K562 (cell line): ENCODE measurements at regions not wholly inside any gene's neighbourhood (a gene's known extent, or its start where the extent isn't known, plus 50 kb on each side); places are given as distances from the start of the nearest gene placed in this dataset.

Experiments
- ATAC-seq: fragments of 200-7000 bp; cut with Tn5 transposase; 3 replicates; pipeline ENCODE4 v1.9.1; 2020; ENCODE audit warnings: moderate library complexity
- BruUV-seq: library from RNA; stranded (reverse); fragments of 400-500 nt; replicated peaks from 2 replicates; lab custom pipeline; 2021; lab: Mats Ljungman, UMichigan
- CTCF ChIA-PET: fragments of 300-600 bp; formaldehyde crosslinking; extraction: SDS; loops from one replicate; lab custom pipeline; 2021; ENCODE audit warnings: low intra/inter-chr PET ratio; lab: Yijun Ruan, JAX
- POLR2A ChIA-PET: fragments of 300-600, 350-650 bp; sonication (Branson Sonifier 250); formaldehyde crosslinking; extraction: SDS; loops from one replicate; lab custom pipeline; 2021; ENCODE audit warnings: antibody characterized with exemption, inconsistent platforms; lab: Yijun Ruan, JAX
- DNase-seq, 4 experiments: peaks; one replicate each; pipeline versions ENCODE4 v3.0.0 to v3.0.0-alpha.2; 2011 to 2018; ENCODE audit warnings: low spot score in 3 of 4, mixed read lengths in 3 of 4; ENCODE audit errors: extremely low read depth in 1 of 4
- FAIRE-seq: peaks from 2 replicates; lab custom pipeline; 2011; peaks lifted over from hg19 to GRCh38; lab: Jason Lieb, UNC
- H2AFZ ChIP-seq: 2 replicates; pipeline ENCODE4 v1.6.0; 2011; ENCODE audit warnings: low read depth, low read length, control low read depth, inconsistent platforms
- H3K27ac ChIP-seq: fragments of 200-600 bp; 3 replicates; pipeline ENCODE4 v1.8.0; 2011; ENCODE audit warnings: low read depth, mild to moderate bottlenecking, control low read depth, inconsistent platforms, low read length, moderate library complexity, mixed read lengths; ENCODE audit errors: extremely low read depth
- H3K27me3 ChIP-seq, 2 experiments: fragments of 300-600 bp in 1 of 2; 2 replicates in 1 of 2; 3 replicates in 1 of 2; pipeline versions ENCODE4 v1.6.0 to v1.8.0; 2011; ENCODE audit warnings: inconsistent platforms in 2 of 2, low read length in 2 of 2, mild to moderate bottlenecking in 1 of 2, mixed read lengths in 1 of 2, moderate library complexity in 1 of 2; ENCODE audit not compliant: control insufficient read depth in 2 of 2, insufficient read depth in 2 of 2
- H3K36me3 ChIP-seq: fragments of 300-600 bp; 3 replicates; pipeline ENCODE4 v1.8.0; 2011; ENCODE audit warnings: mild to moderate bottlenecking, low read length, inconsistent platforms; ENCODE audit not compliant: control insufficient read depth, insufficient read depth
- H3K4me1 ChIP-seq, 2 experiments: fragments of 200-600 bp in 1 of 2; replicated peaks in 1 of 2; 2 replicates in 1 of 2; 3 replicates in 1 of 2; pipeline versions ENCODE4 v1.5.1 to v1.8.0; 2011; ENCODE audit warnings: inconsistent platforms in 2 of 2, low read length in 2 of 2, mild to moderate bottlenecking in 1 of 2, mixed read lengths in 1 of 2, moderate library complexity in 1 of 2; ENCODE audit not compliant: control insufficient read depth in 2 of 2, insufficient read depth in 2 of 2
- H3K4me2 ChIP-seq: 2 replicates; pipeline ENCODE4 v1.6.1; 2011; ENCODE audit warnings: low read length, control low read depth, inconsistent platforms, mixed read lengths; ENCODE audit not compliant: insufficient read depth
- H3K4me3 ChIP-seq: fragments of 200-600 bp; sonication (generic), shearing (Covaris generic); 2 replicates; pipeline ENCODE4 v1.5.1; 2016; ENCODE audit warnings: control low read depth, inconsistent platforms
- H3K79me2 ChIP-seq: fragments of 200-600 bp; 3 replicates; pipeline ENCODE4 v1.8.0; 2011; ENCODE audit warnings: low read length, inconsistent platforms; ENCODE audit not compliant: control insufficient read depth, insufficient read depth
- H3K9ac ChIP-seq, 2 experiments: 2 replicates each; pipeline versions ENCODE4 v1.6.0 to v1.6.1; 2011; ENCODE audit warnings: low read depth in 2 of 2, low read length in 2 of 2, control low read depth in 1 of 2, inconsistent platforms in 1 of 2, mild to moderate bottlenecking in 1 of 2, mixed read lengths in 1 of 2; ENCODE audit not compliant: insufficient read depth in 1 of 2
- H3K9me1 ChIP-seq: one replicate; pipeline ENCODE4 v1.6.0; 2011; ENCODE audit warnings: inconsistent platforms, mild to moderate bottlenecking, low read length, moderate library complexity; ENCODE audit not compliant: control insufficient read depth, insufficient read depth
- H3K9me3 ChIP-seq: replicated peaks from 2 replicates; pipeline ENCODE4 v1.5.1; 2011; ENCODE audit warnings: low read depth, low read length, inconsistent platforms; ENCODE audit not compliant: control insufficient read depth, insufficient read depth
- H4K20me1 ChIP-seq: replicated peaks from 2 replicates; pipeline ENCODE4 v1.6.1; 2011; ENCODE audit warnings: low read length, inconsistent platforms, mixed read lengths; ENCODE audit not compliant: control insufficient read depth, insufficient read depth
- ARID3A ChIP-seq: IDR thresholded peaks from 2 replicates; pipeline ENCODE4 v1.6.1; 2012; ENCODE audit warnings: low read depth, low read length, improper control_type of control experiment, borderline replicate concordance
- C11orf30 ChIP-seq: fragments of 450-650 bp; IDR thresholded peaks from 2 replicates; pipeline ENCODE4 v1.6.1; 2016; ENCODE audit warnings: low read depth, mild to moderate bottlenecking
- CCNT2 ChIP-seq: IDR thresholded peaks from 2 replicates; pipeline ENCODE4 v1.6.1; 2011; ENCODE audit warnings: borderline replicate concordance, low read depth, mild to moderate bottlenecking, moderate library complexity, mixed read lengths, low read length; ENCODE audit not compliant: insufficient read length; ENCODE audit errors: extremely low read depth
- CREB3 ChIP-seq: fragments of 450-650 bp; conservative IDR thresholded peaks from 2 replicates; pipeline ENCODE4 v1.6.1; 2016; ENCODE audit warnings: missing genetic modification characterization, low read depth, mild to moderate bottlenecking, missing compliant biosample characterization, moderate library complexity
- E2F4 ChIP-seq: sonication (generic); formaldehyde crosslinking; IDR thresholded peaks from 2 replicates; pipeline ENCODE4 v1.8.0; 2022; ENCODE audit warnings: mild to moderate bottlenecking, low read depth, missing genetic modification reagents
- FOXP1 ChIP-seq: sonication (generic); formaldehyde crosslinking; IDR thresholded peaks from 2 replicates; pipeline ENCODE4 v1.8.0; 2022; ENCODE audit warnings: mild to moderate bottlenecking, missing genetic modification reagents
- KLF6 ChIP-seq: fragments of 250-450 bp; sonication (Bioruptor Pico); IDR thresholded peaks from 2 replicates; pipeline ENCODE4 v1.4.0; 2020; ENCODE audit warnings: mild to moderate bottlenecking, moderate library complexity, borderline replicate concordance
- NFE2 ChIP-seq: IDR thresholded peaks from 2 replicates; pipeline ENCODE4 v1.6.1; 2014; ENCODE audit warnings: antibody characterized with exemption, low read depth
- NR1H2 ChIP-seq: sonication (generic); formaldehyde crosslinking; IDR thresholded peaks from 2 replicates; pipeline ENCODE4 v1.4.0; 2020; ENCODE audit warnings: mild to moderate bottlenecking, missing genetic modification reagents
- POLR2AphosphoS2 ChIP-seq: IDR thresholded peaks from 2 replicates; pipeline ENCODE4 v1.6.1; 2012; ENCODE audit warnings: low read length, improper control_type of control experiment
- RUNX1 ChIP-seq: sonication (generic); IDR thresholded peaks from 2 replicates; pipeline ENCODE4 v1.6.1; 2016; ENCODE audit warnings: antibody characterized with exemption, low read depth
- SRF ChIP-seq, 2 experiments: fragments of 250-450, 450-650 bp in 1 of 2; sonication (Bioruptor Pico) in 1 of 2; sonication (generic) in 1 of 2; formaldehyde crosslinking; IDR thresholded peaks; 2 replicates each; pipeline versions ENCODE4 v1.5.0 to v1.5.1; 2020 to 2022; ENCODE audit warnings: mild to moderate bottlenecking in 1 of 2, missing genetic modification reagents in 1 of 2
- TEAD2 ChIP-seq: fragments of 450-650 bp; IDR thresholded peaks from 2 replicates; pipeline ENCODE4 v1.6.1; 2016; ENCODE audit warnings: missing genetic modification characterization, control low read depth, missing compliant biosample characterization
- THRA ChIP-seq: fragments of 450-650 bp; IDR thresholded peaks from 2 replicates; pipeline ENCODE4 v1.6.1; 2017; ENCODE audit warnings: mild to moderate bottlenecking, moderate library complexity
- ZBTB26 ChIP-seq: fragments of 450-650 bp; formaldehyde crosslinking; IDR thresholded peaks from 2 replicates; pipeline ENCODE4 v1.4.0; 2022; ENCODE audit warnings: missing genetic modification characterization
- ZC3H11A ChIP-seq: IDR thresholded peaks from 2 replicates; pipeline ENCODE4 v1.6.1; 2012; ENCODE audit warnings: low read depth, low read length, improper control_type of control experiment
- ZNF785 ChIP-seq: fragments of 250-450 bp; sonication (Bioruptor Pico); IDR thresholded peaks from 2 replicates; pipeline ENCODE4 v1.4.0; 2020; ENCODE audit warnings: mild to moderate bottlenecking
- WGBS: fragments of 100-300 bp; shearing (Covaris generic); methylation state at CpG from one replicate; pipeline ENCODE4 v1.1.6; 2016; ENCODE audit warnings: low coverage, mixed read lengths; ENCODE audit not compliant: insufficient coverage; ENCODE audit errors: missing lambda C conversion rate; 5-methylcytosine and 5-hydroxymethylcytosine counted together
- in situ Hi-C: fragments of 300-500 bp; cut with MboI; formaldehyde crosslinking; loops from 4 replicates; pipeline ENCODE4 v1.15.0; 2018; ENCODE audit warnings: inconsistent platforms, mixed read lengths
- intact Hi-C: fragments of 100-400 bp; cut with micrococcal nuclease; formaldehyde crosslinking; loops from 2 replicates; pipeline ENCODE4 v1.14.2; 2022

- Histone ChIP-seq H3K9ac (no peak overlapping the region), H3K4me2 (no peak overlapping the region), H4K20me1 (no peaks in the 10 kb centered on the region), H3K27me3 (no peaks in the 10 kb centered on the region), H3K79me2 (no peaks in the 10 kb centered on the region), H3K9me1 (no peaks in the 10 kb centered on the region), H2AFZ (no peak overlapping the region), H3K9me3 (no peaks in the 10 kb centered on the region), H3K27ac (no peak overlapping the region), H3K36me3 (no peaks in the 10 kb centered on the region), H3K4me3 (no peak overlapping the region), H3K4me1 (no peaks in the 10 kb centered on the region)
- DNase-seq, result no peak
- in situ Hi-C loops (no loop called here), intact Hi-C loops (no loop called here)
- POLR2A ChIA-PET, result no interaction called here
- CTCF ChIA-PET, result no interaction called here
- no TSS peak for BruUV-seq
- FAIRE-seq, result no peak
- ATAC-seq, result no peak
- WGBS, result 0% methylated on average over 2 of the region's 2 CpGs
- TF ChIP-seq RUNX1 (no peak), ARID3A (no peak), E2F4 (CRISPR knock-in tag) (no peak), THRA (no peak), C11orf30 (no peak), ZNF785 (no peak), CCNT2 (no peak), CREB3 (tag) (no peak), FOXP1 (CRISPR knock-in tag) (no peak), KLF6 (CRISPR knock-in tag) (no peak), SRF (CRISPR knock-in tag; IDR thresholded peaks at IDR 0.05) (no peak), ZC3H11A (no peak), NR1H2 (no peak), TEAD2 (tag) (no peak), NFE2 (no peak), POLR2AphosphoS2 (no peak), ZBTB26 (CRISPR knock-in tag) (no peak)
Measured at GRCh38 chr11:82356316-82356715, 377.3 kb downstream of the FAM181B start.
